GM20431 (cell line): ENCODE measurements at regions not wholly inside any gene's neighbourhood (a gene's known extent, or its start where the extent isn't known, plus 50 kb on each side); places are given as distances from the start of the nearest gene placed in this dataset.

ENCODE experiments used
- in situ Hi-C: fragments of 300-500 bp; cut with MseI, MboI; formaldehyde crosslinking; loops from one replicate; pipeline ENCODE4 v1.15.0; 2020; ENCODE audit warnings: low sequenced_read_pairs; ENCODE audit not compliant: unreplicated experiment

DNA sequence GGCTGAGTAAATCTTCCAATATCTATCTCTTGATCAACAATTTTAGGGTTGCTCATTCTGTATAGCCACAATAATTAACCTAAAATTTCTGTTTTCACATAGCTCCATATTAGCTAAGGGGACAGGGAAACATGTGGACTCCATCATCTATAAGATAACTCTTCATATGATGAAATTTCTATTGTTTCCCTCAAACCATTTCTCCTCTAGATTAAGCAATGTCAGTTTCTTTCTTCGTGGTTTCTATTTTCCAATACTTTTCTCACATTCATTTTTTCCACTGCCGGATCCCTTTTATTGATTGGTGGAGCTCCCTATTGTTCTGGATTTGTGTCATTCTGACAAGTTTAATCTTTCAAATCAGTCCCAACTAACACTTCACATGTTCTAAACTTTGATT lies 1221.3 kb upstream of the ZEB2 start:
- in situ Hi-C loops, result no loop called here

DNA sequence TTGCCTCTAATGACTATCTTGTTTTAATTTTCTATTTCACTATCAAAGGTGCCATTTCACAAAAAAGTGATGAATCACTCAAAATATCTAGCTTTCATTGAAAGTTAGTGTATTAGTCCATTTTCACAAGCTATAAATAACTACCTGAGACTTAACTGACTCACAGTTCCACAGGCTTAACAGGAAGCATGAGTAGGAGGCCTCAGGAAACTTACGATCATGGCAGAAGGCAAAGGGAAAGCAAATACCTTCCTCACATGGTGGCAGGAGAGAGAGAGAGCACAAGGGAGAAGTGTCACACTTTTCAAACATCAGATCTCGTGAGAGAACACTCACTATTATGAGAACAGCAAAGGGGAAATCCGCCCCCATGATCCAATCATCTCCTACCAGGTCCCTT lies 1220.4 kb upstream of the ZEB2 start:
- in situ Hi-C loops, result no loop called here

GRCh38 chr2:145739681-145740080 lies 1219.8 kb upstream of the ZEB2 start:
- in situ Hi-C loops, result no loop called here

GRCh38 chr2:145736871-145737270 lies 1217.0 kb upstream of the ZEB2 start:
- in situ Hi-C loops, result no loop called here

GRCh38 chr2:145731467-145731866 lies 1211.5 kb upstream of the ZEB2 start:
- in situ Hi-C loops, result no loop called here

DNA sequence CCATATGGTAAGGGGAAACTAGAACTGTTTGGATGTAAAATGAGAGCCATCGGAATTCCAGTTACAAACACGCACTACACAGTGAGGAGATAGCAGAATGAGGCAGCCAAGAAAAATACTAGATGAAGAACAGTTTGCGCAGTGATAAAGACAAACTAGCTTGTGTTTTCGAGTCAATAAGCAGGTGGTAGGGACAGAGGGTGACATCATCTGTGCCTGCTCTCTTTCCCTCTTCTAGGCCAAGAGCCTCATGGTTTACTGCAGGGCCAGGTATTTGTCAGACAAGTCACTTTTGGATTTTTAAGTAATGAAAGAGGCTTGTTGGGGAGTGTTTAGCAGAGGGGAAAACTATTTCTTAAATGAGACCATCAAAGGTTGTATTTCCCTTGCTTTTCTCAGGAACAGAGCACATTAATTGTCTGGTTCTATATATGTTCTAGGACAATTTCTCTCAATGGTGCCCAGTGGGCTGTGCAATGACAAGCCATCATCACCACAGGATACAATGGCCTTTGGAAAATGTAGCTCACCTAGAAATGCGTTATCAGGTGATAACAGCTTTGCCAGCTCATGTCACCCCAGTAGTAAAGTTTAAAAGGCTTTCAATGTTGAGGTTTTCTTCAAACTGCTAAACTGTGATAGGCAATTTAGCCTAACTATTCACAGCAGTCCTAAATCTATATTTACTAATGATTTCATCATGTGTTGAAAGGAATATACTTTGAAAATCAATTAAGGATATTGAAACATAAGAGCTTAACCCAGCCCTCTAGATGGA lies 1210.3 kb upstream of the ZEB2 start:
- in situ Hi-C loops, result no loop called here

GRCh38 chr2:145729481-145729880 lies 1209.6 kb upstream of the ZEB2 start:
- in situ Hi-C loops, result no loop called here

DNA sequence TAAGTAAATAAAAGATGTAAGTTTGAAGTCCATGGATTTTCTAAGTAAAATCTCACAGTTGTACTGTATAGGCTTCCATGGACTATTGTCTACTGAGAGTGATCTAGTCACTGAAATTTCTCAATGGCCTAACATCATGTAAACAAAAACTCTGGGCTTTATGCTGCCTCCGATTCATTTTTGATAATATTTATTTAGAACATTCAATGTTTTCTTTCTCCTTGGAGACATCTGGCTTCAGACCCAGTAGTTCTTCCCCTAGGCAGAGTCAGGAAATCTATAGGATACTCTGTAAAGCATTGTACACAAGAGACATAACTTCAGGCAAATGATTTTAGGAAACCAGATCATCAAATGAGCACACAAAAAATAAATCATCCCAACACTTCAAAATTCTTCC lies 1208.6 kb upstream of the ZEB2 start:
- in situ Hi-C loops, result no loop called here

DNA sequence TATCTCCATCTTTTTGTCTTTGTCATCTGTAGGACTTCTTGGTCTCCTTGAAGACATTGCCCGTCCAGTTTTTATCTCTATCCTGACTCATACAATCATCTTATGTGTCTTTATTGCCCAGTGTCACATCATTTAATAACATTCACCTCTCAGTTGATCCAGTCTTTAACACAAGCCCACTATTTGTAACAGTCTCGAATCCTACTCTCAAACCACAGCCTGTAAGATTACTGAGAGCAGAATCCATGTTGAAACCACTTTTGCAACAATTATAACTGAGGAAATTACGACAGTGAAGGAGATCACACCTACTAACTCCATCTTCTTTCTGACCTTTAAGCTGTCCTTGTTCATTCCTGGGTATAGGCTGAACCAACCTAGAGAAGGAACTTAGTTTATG lies 1206.0 kb upstream of the ZEB2 start:
- in situ Hi-C loops, result no loop called here

- in situ Hi-C loops, result no loop called here
These were observed 1204.5 kb upstream of the ZEB2 start for GRCh38 chr2:145724311-145724898.

DNA sequence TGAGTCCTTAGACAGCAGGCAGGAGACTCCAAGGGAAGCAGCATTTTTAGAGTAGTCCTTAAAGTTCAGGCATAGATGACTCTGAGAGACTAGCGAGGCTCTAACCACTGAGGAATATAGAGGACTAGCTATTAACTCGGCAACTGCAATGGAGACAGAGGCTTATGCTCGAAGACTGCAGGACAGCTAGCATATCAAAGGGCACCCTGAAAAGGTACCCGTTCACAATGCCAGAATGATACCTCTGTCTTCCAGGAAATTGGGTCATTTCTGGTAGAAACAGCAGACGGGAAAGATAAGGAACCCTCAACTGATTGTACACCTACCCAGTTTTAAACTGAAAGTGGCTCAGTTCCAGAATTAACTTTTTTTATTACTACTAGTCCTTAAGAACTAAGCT lies 1204.0 kb upstream of the ZEB2 start:
- in situ Hi-C loops, result no loop called here

GRCh38 chr2:145721681-145722080 lies 1201.8 kb upstream of the ZEB2 start:
- in situ Hi-C loops, result no loop called here

- in situ Hi-C loops, result no loop called here
These were observed 1195.7 kb upstream of the ZEB2 start for GRCh38 chr2:145715601-145716000.

GRCh38 chr2:145710303-145710702 lies 1190.4 kb upstream of the ZEB2 start:
- in situ Hi-C loops, result no loop called here

GRCh38 chr2:145702305-145702704 lies 1182.4 kb upstream of the ZEB2 start:
- in situ Hi-C loops, result no loop called here

DNA sequence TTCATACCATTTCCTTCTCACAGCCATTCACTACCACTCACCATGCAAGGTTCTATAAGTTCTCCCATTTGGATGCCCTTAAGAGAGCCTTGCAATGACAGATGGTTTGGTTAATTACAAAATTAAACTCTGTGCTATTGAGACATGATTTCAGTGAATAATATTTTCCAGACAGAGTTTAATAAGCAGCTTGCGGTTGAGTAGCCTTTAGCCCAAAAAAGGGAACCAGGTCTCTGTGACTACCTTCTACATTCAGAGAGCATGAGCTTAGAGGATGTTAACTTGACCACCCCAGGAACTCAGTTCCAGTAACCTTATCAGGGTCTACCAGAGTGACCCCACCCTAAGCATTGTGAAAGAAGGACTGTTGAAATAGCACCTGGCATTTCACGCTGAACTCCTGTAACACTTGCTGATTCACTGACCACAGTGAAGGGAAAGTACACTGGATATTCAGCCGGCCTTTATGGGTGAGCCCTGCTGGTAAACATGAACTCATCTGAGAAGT lies 1173.1 kb upstream of the ZEB2 start:
- in situ Hi-C loops, result no loop called here

DNA sequence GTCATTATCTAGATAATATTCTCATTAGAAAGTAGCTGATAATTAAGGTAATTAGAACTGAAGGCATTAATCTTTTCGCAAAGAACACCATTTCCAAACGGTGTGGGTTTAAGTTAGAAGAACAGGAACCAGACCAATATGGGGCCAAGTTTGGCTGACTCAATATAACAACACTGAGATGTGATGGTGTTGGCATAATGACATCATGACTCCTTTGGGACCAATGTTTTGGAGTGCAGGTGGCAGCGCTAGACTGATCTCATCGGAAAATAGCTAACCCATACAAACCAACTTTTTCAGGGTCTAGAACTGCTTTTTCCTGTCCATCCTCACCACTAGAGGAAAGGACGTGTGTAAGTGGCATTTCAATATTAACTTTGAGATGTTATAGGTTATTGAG lies 1171.7 kb upstream of the ZEB2 start:
- in situ Hi-C loops, result no loop called here

- in situ Hi-C loops, result no loop called here
These were observed 1170.4 kb upstream of the ZEB2 start for GRCh38 chr2:145690183-145690778.

- in situ Hi-C loops, result no loop called here
These were observed 1169.4 kb upstream of the ZEB2 start for GRCh38 chr2:145689277-145689676.

- in situ Hi-C loops, result no loop called here
These were observed 1168.2 kb upstream of the ZEB2 start for GRCh38 chr2:145688156-145688555.

DNA sequence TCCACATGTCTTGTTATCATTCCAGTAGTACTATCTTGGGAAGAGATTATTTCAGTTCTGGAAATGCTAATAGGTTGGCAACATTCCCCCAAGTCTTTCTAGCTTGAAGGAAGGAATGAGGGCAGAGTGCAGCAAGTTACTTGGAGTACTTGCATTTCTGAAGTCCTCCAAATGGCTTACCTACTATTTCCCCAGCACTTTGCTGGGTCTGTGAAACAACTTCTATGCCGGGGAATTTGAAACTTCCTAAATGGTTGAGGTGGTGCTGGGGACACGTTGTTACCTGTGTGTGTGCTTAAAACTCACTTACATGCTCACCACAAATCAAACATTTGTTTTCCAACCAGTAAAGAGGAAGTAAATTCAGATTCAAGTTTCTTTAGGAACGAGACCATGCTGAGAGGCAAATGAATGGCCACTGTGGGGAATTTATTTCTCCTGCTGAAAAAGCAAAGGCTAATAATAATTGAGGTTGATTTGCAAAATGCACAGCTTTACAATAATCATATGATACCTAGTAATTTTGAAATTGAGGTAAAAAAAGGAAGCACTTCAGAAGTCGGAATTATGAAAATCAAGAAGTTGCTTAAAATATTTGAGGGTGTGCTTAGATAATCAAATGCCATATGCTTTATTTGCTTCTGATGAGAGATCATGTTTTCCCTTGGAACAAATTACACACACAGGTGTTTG lies 1167.7 kb upstream of the ZEB2 start:
- in situ Hi-C loops, result no loop called here
